Heart right ventricle (tissue), 16 donors: ENCODE measurements at regions not wholly inside any gene's neighbourhood (a gene's known extent, or its start where the extent isn't known, plus 50 kb on each side); places are given as distances from the start of the nearest gene placed in this dataset.
A peak's percentile ranks its signal among the peaks of the same experiment; 100 is the strongest.

Source experiments
- ATAC-seq, 8 donors: fragments of 200-7000 bp; cut with Tn5 transposase; one replicate each; pipeline ENCODE4 v1.9.1; 2020; ENCODE audit warnings: mild to moderate bottlenecking in 8 of 8, moderate library complexity in 8 of 8, moderate number of reproducible peaks in 1 of 8
- DNase-seq, 2 donors: peaks; one replicate each; pipeline ENCODE4 v3.0.0-alpha.2; 2020
- H3K27ac ChIP-seq, 10 donors: fragments of 200-600 bp; sonication (generic) in 2 of 10; one replicate each; pipeline versions ENCODE4 v1.5.0 to v1.8.0; 2020 to 2022; ENCODE audit warnings: mild to moderate bottlenecking in 3 of 10
- H3K27me3 ChIP-seq, 7 donors: fragments of 200-600 bp; one replicate each; pipeline ENCODE4 v1.8.0; 2021 to 2022; ENCODE audit warnings: mild to moderate bottlenecking in 2 of 7
- H3K36me3 ChIP-seq, 9 donors: fragments of 200-600 bp; sonication (generic) in 1 of 9; one replicate each; pipeline versions ENCODE4 v1.5.0 to v1.8.0; 2020 to 2022; ENCODE audit warnings: mild to moderate bottlenecking in 2 of 9
- H3K4me1 ChIP-seq, 9 donors: fragments of 200-600 bp; sonication (generic) in 1 of 9; one replicate each; pipeline versions ENCODE4 v1.5.0 to v1.8.0; 2020 to 2022; ENCODE audit warnings: mild to moderate bottlenecking in 4 of 9
- H3K4me3 ChIP-seq, 10 donors: fragments of 200-600 bp; sonication (generic) in 2 of 10; one replicate each; pipeline versions ENCODE4 v1.5.0 to v1.8.0; 2020 to 2022; ENCODE audit warnings: mild to moderate bottlenecking in 7 of 10, moderate library complexity in 2 of 10
- H3K9me3 ChIP-seq, 11 donors: fragments of 200-600 bp in 10 of 11; sonication (generic) in 2 of 11; one replicate each; pipeline versions ENCODE4 v1.5.0 to v1.8.0; 2013 to 2022; ENCODE audit warnings: mild to moderate bottlenecking in 2 of 11, control low read depth in 1 of 11, moderate library complexity in 1 of 11
- CTCF ChIP-seq, 9 donors: fragments of 200-600 bp; sonication (generic) in 2 of 9; IDR thresholded peaks; one replicate each; pipeline versions ENCODE4 v1.5.0 to v1.8.0; 2021 to 2022; ENCODE audit warnings: antibody characterized with exemption in 9 of 9, mild to moderate bottlenecking in 5 of 9, moderate library complexity in 1 of 9
- WGBS, 2 donors: extraction: QIAGEN DNeasy Blood & Tissue Kit; methylation state at CpG; one replicate each; pipeline ENCODE4 v1.1.7; 2013; ENCODE audit warnings: inconsistent platforms in 1 of 2; 5-methylcytosine and 5-hydroxymethylcytosine counted together
- intact Hi-C, 10 donors: fragments of 100-400 bp; cut with DNase I; formaldehyde crosslinking; loops; one replicate each; pipeline versions ENCODE4 v1.11.1 to v1.14.2; 2022
- donor health status: Arrhythmogenic right ventricular cardiomyopathy.
- donor health status: ischemic (EF 13 %, LVEDD 7.1; RV severe dilation, severe dysfunction).
- donor health status: healthy with polysubstance abuse.
- donor health status: DM: no; HTN: yes; CAD: no.
- donor health status: DM: no; HTN: no; CAD: no.
- donor health status: ischemic (EF 25% LVEDD 6.9; RV normal size, moderate dysfunction).
- donor health status: ischemic (EF 25% LVEDD 5.7; RV mildly dilated, moderate dysfunction).
- donor health status: healthy.
- donor health status: DM: yes; HTN: yes; CAD: no.
- donor health status: Ischemic cardiomyopathy.
- donor health status: ischemic (EF 35%, LVEDD 5.7; RV mildly dilated, moderate dysfunction).
- donor health status: nonischemic (EF 11% LVEDD 7.7; RV severe dilation, severe dysfunction).
- donor health status: DM: yes; HTN: yes; CAD: no.
- donor health status: PGD.
- donor health status: ischemic (EF 29% LVEDD 5.4; RV normal size, mild dysfunction).
- donor health status: nonischemic (EF 23%, LVEDD 6.1; RV moderate dilation, normal function).

DNA sequence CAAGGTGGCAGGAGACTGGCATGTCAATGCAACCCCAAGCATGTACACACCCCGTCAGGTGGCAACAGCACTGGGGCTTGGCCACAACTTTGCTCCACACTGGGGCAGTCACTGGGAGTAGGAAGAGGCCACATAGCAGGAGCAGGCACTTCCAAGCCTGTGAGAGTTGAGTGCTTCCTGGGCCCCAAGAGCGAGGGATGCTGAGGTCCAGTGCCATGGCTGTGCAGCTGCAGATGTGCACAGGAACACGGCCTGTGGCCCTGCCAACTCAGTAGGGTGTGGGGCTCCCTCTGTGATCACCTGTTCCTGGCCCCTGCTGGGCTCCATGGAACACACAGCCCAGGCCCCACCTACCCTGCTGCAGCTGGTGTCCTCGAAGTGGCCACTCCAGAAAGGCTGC lies 932.8 kb upstream of the SORCS1 start:
- intact Hi-C loops: no loop called here

GRCh38 chr10:108095932-108096925 lies 931.7 kb upstream of the SORCS1 start:
- no peak overlapping the region for H3K27ac ChIP-seq
- peaks cover 0 to 4% (median 0%) of the 10 kb centered on the region in 9 donors for H3K4me1 ChIP-seq
- no peaks in the 10 kb centered on the region for H3K27me3 ChIP-seq
- DNase-seq (peak; percentile 7 to 28), ATAC-seq (peak in 7 of 8 donors; percentile 68 to 94 (median 76))
- intact Hi-C loops: no loop called here
- WGBS, 2 donors: 79% methylated on average over 7 of the region's 7 CpGs
- no peaks in the 10 kb centered on the region for H3K9me3 ChIP-seq
- H3K4me3 ChIP-seq: no peak overlapping the region
- no peak for TF ChIP-seq CTCF (IDR thresholded peaks at IDR 0.05)
- no peaks in the 10 kb centered on the region for H3K36me3 ChIP-seq

More for the DNA sequence above, 932.8 kb upstream of the SORCS1 start:
- Histone ChIP-seq H3K36me3 (no peaks in the 10 kb centered on the region), H3K4me1 (peaks cover 0 to 4% (median 0%) of the 10 kb centered on the region in 9 donors), H3K27ac (no peak overlapping the region), H3K9me3 (no peaks in the 10 kb centered on the region), H3K4me3 (no peak overlapping the region), H3K27me3 (no peaks in the 10 kb centered on the region)
- WGBS, 2 donors: 78 to 84% methylated on average over 4 of the region's 4 CpGs
- DNase-seq (no peak), ATAC-seq (peak in 1 of 8 donors; percentile 22)
- no peak for TF ChIP-seq CTCF (IDR thresholded peaks at IDR 0.05)

- Histone ChIP-seq H3K27ac (no peak overlapping the region), H3K27me3 (no peaks in the 10 kb centered on the region), H3K9me3 (peaks cover 0 to 7% (median 0%) of the 10 kb centered on the region in 11 donors), H3K36me3 (no peaks in the 10 kb centered on the region), H3K4me3 (no peak overlapping the region), H3K4me1 (peaks cover 0 to 3% (median 0%) of the 10 kb centered on the region in 9 donors)
- 82 to 85% methylated on average over 3 of the region's 3 CpGs for WGBS, 2 donors
- ATAC-seq: no peak
- TF ChIP-seq CTCF (IDR thresholded peaks at IDR 0.05): no peak
- intact Hi-C loops: no loop called here
- no peak for DNase-seq
Measured at GRCh38 chr10:108090476-108091215, 926.1 kb upstream of the SORCS1 start.

- Histone ChIP-seq H3K36me3 (no peaks in the 10 kb centered on the region), H3K27ac (no peak overlapping the region), H3K4me3 (no peak overlapping the region), H3K4me1 (no peaks in the 10 kb centered on the region), H3K27me3 (no peaks in the 10 kb centered on the region), H3K9me3 (peaks cover 0 to 7% (median 0%) of the 10 kb centered on the region in 11 donors)
- TF ChIP-seq CTCF (IDR thresholded peaks at IDR 0.05): no peak
- intact Hi-C loops: no loop called here
- 62 to 83% methylated on average over 1 of the region's 1 CpG for WGBS, 2 donors
- ATAC-seq: no peak
- DNase-seq: no peak
Measured at GRCh38 chr10:108086502-108086901, 922.0 kb upstream of the SORCS1 start.
